M059J (cell line): ENCODE measurements at regions not wholly inside any gene's neighbourhood (a gene's known extent, or its start where the extent isn't known, plus 50 kb on each side); places are given as distances from the start of the nearest gene placed in this dataset.
A peak's percentile ranks its signal among the peaks of the same experiment; 100 is the strongest.

Source experiments
- DNase-seq: peaks from one replicate; pipeline ENCODE4 v3.0.0-alpha.2; 2012; ENCODE audit warnings: low read depth

DNA sequence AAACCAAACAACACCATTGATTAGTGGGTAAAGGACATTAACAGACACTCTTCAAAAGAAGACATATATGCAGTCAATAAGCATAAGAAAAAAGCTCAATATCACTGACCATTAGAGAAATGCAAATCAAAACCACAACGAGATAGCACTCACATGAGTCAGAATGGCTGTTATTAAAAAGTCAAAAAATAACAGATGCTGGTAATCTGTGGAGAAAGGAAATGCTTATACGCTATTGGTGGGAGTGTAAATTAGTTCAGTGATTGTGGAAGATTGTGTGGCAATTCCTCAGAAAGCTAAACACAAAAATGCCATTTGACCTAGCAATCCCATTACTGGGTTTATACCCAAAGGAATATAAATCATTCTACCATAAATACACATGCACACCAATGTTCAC is 182.6 kb downstream of the TRPC6 start:
- DNase-seq = peak; percentile 81

DNA sequence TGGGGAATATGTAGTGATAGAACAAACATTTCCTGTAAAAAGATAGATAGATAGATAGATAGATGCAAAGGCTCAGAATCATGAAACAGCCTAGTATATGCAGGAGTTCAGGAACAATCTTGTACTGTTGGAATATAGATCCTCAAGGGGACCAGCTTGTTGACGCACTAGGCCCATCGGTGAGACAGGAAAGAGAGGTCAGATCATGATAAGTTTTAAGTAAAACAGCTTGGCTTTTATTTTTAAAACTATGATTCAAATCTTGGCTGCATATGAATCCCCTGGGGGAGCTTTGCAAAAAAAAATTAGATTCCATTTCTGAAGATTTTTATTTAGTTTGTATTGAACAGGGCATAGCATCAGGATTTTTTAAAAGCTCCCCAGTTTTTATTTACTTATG is 185.8 kb downstream of the TRPC6 start:
- no peak for DNase-seq

DNA sequence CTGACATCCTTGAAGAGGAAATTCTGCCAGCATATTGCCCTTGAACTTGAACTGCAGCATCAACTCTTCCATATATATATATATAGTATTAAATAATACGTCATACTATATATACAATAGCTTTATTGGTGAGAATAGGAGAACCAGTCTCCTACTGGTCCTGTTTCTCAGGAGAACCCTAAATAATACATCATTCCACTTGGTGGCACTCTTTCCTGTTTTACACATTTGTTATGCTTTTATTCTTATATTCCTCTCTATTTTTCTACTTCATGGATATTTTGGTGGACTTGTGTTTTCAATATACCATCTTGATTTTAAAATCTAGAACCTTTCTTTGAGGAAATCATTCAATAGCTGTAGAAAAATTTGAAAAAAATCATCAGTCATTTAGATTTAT is 193.3 kb downstream of the TRPC6 start:
- DNase-seq = peak; percentile 26

DNA sequence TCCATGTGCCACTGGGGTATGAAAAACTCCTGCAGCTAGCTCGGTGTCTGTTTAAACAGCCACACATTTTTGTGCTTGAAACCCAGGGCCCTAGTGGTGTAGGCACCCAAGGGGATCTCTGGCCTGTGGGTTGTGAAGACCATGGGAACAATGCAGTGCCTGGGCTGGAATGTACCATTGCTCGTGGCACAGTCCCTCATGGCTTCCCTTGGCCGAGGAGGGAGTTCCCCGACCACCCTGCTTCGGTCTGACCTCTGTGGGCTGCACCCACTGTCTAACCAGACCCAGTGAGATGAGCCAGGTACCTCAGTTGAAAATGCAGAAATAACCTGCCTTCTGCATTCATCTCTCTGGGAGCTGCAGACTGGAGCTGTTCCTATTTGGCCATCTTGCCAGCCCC is 214.0 kb downstream of the TRPC6 start:
- DNase-seq = no peak

DNA sequence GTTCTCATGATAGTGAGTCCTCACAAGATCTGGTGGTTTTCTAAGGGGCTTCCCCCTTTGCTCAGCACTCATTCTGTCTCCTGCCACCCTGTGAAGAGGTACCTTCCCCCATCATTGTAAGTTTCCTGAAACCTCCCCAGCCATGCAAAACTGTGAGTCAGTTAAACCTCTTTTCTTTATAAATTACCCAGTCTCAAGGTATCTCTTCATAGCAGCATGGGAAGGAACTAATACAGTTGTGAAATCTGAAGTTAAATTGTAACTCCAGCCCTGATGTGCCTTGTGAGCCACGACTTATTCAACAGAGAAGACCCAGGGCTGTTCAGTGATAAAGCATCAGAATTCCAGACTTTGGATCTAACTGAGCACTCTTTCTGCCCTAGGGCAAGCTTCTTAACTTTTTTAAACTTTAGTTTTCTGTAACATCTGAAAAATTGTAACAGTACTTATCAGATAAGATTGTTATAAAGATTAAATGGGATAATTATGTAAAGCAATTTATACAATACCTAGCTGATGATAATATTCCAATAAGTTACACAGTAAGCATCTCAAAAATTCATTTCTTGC is 220.0 kb downstream of the TRPC6 start:
- DNase-seq = no peak

DNA sequence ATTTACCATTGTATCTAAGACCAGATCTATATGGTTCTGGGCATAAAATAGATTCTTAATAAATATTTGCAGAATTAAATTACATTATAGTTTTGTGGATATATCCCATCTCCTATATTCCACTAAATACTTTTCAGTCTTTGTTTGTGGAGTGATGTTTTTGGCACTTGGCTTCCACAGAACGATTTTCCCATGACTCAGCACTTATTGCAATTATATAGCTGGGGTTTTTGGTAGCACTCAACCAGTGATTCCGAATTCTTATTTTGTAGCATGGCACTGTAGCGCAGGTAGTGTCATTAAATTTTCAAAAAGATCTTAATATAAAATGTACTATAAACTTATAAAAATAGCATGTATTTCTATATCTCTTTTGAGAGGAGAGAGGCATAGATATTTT is 221.2 kb downstream of the TRPC6 start:
- no peak for DNase-seq

DNA sequence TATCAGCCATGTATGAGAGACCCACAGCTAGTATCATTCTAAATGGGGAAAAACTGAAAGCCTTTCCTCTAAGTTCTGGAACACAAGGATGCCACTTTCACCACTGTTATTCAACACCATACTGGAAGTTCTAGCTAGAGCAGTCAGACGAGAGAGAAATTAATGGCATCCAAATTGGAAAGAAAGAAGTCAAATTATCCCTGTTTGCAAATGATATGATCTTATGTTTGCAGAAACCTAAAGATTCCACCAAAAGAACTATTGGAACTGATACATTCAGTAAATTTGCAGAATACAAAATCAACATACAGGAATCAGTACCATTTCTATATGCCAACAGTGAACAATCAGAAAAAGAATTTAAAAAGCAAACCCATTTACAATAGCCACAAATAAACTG is 226.0 kb downstream of the TRPC6 start:
- no peak for DNase-seq

DNA sequence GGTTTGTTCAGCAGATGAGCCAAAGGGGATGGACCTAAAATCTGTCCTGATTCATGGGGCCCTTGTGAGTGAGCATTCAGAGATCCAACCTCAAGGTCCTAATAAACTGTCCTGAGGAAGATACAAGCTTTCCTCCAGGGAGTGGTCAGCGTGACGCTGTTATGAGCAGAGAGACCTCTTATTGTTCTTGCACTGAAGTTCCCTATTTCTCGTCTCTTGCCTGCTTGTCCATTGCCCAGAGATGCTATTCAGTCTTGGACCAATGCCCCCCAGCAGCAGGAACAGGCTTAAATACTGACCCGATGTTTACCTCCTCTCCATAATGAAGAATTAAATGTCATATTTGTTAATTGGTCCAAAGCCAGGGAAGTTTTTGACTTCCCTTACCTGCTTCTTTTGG is 225.2 kb upstream of the PGR start:
- DNase-seq = no peak

DNA sequence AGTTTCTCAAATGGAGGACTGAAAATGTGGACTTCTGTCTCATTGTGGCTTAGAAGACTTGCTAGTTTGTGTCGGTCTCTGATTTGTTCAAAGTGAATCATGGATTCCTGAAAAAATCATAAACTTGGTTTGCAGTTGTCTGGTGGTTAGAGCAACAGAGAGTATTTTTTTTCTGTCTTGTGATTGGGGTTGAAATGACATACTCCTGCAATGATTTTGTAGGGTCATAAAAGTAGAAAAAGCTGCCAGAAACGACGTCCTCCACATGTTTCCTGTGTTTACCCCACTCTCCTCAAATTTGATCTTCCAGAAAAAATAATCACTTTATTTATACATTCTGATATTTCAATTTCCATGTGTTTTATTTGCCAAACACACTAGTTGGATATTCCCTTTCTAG is 219.2 kb upstream of the PGR start:
- DNase-seq = peak; percentile 5

DNA sequence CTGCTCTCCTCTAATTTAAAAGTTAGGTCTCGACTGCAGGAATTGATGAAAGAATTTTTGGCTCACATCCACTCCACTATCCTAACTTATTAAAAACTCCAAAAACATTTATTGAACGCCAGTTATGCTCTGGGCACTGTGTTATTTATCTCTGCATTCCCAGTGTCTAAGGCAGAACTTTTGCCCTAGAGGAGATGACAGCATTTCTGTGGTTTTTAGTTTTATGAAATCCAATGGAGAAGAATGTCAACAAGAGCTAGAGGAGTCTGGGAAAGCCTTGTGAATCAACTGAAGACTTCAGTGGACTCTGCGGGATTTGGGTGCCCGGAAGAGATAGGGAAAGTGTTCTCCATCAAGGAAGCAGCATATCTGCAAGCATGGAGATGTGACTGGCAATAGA is 217.0 kb upstream of the PGR start:
- DNase-seq = peak; percentile 80

DNA sequence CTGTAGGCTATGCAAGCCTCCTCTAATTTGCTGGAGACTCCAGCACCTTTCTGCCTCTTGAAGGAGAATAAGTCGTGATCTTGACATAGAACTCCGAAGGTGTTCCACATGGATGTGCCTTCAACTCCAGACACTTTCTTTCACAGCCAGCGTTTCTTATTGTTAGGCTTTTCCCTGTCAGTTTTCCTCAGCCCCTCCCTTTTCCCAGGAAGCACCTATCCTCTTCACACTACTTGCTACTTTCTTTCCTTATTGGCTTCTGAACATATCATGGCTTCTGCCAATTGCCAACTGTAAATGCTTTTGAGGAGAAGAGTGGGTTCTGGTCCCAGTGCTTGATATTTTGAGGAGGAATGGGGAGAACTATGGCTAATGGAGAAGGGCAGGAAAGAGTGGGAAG is 216.3 kb upstream of the PGR start:
- DNase-seq = peak; percentile 7

DNA sequence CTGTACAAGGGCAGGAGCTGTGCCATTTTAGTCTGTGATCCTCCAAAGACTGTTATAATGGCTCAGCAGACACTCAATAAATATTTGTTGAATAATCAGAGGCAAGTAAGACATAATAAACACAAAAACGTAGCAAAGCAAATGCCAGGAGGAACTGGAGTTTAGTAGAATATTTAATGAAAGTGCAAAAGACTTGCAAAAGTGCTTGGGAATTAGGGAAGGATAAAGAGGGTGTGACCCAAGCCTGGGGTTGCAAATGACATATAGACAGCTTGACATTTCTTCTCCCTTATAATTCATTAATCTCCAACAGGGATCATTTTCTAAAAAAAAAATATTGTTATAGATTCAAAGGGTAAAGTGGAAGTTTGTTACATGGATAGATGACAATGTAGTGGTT is 212.7 kb upstream of the PGR start:
- no peak for DNase-seq

DNA sequence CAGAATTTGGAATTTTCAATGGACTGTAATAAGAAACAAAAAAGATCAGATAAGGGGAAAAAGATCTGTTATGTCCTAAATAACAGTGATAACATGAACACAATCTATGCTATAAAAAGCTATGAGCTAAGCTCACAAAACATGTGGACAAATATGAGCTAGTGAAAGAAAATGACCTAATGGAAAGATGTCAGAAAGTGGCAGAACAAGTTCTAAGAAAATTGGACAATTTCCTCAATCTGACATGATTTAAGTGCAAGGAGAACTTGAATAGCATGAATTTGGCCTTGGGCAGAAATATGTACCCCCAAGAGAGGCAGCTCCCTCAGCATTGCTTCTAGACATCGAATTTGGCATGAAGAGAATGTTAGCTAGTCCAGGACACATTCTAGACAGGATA is 212.0 kb upstream of the PGR start:
- DNase-seq = peak; percentile 12

DNA sequence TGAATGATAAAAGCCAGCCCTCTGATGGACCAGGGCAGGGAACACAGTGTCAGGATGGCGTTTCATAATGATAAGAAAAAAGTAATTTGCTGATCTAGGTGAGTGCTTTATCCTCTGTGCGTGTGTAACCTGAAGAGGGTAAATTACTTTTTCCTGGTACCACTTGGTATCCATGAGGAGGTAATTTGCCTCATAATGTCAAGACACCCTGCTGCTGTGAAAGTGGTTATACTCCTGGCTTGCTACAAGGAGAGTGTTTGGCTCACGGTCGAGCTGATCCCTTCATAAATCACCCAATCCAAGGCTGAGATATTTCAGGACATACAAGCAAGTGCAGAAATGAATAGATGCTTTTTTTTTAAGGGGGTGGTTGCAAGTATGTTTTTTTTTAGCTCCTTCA is 207.2 kb upstream of the PGR start:
- DNase-seq = no peak

DNA sequence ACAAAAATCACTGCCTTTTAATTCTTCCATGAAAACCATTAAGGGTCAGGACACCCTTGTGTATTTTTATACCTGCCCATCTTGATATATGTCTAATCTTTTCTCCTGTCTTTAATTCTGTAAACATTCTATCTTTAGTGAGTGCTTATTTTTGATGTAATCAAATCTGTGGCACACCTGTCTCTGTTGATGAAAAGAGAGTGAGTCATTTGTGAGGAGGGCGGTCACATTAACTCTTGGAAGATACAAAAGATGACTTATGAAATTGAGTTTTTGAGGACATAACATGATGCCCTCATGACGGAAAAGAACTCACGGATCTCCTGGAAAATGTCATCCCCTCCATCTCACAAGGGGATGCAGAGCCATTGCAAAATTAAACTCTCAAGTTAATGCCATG is 206.5 kb upstream of the PGR start:
- DNase-seq = no peak

DNA sequence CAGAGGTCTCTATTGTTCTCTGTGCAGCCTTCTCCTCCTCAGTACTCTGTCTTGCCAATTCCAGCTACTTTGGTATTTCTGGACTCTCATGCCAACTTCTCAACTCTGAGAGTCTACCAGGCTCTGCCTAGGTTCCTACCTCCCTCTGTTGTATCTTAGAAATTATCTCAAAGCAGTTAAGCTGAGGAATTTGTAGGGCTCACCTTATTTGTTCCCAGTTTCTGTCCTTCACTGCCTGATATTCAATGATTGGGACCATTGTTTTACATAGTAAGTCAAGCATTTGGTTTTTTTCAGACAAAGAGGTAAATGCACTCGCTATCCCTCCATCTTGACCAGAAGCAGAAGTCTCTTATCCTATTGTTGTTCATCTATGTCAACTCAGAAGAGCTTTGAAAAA is 205.0 kb upstream of the PGR start:
- no peak for DNase-seq

DNA sequence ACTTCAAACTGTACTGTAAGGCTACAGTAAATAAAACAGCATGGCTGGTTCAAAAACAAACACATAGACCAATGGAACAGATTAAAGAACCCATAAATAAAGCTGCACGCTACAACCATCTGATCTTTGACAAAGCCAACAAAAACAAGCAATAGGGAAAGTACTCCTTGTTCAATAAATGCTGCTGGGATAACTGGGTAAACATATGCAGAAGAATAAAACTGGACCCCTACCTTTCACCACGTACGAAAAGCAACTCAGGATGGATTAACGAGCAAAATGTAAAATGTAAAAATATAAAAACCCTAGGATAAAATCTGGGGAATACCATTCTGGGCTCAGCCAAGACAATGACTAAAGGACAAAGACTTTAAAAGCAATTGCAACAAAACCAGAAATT is 201.8 kb upstream of the PGR start:
- no peak for DNase-seq

DNA sequence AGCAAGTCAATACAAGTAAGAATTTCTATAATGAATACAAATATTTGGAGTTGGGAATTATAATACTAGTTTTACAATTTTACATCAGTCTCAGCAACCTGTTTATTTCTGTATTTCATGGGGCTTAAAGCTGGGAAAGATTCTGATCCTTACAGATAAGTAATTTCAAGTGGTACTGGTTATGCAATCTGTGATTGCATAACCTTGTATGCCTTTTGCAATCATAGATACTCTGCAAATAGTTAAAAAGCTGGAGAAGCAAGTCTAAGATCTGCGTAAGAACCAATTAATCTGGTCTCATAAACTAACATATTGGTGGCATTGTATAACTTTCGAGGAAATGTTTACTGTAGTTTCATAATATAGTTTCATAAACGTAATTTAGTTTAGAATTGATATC is 198.3 kb upstream of the PGR start:
- DNase-seq = no peak

DNA sequence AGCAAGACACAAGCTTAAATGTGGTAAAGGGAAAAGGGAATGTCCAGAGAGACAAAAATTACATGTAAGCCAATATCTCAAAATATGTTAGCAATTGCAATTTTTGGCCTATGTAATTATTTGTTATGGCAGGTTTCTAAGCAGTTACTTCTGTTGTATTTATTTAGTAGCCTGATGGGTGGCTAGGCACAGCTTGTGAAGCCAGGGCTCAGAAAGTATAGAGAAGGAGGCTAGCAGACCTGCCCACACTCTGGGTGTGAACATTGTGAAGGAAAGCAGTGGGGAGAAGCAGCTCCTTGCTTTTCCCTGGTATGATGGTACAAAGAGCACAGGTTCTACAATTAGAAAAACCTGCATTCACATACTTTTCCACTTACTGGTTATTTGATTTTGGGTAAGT is 196.5 kb upstream of the PGR start:
- no peak for DNase-seq

DNA sequence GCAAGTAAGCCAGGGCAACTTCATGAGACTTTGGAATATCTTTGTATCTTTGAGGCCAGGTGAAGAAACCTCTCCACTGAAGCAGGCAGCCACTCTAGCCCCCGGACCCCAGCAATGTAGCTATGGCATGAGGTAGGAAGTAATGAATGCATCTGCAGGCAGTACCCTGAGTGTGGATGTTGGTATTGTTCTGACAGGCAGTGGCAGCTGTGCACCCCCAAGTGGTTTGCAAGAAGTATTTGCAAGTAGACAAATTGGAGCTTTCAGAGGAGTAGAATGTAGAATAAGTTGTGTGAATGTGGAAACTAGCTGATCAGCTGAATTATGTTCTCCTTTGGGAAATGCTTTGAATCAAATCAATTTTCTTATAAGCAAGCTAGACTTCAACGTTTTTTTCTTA is 194.4 kb upstream of the PGR start:
- DNase-seq = no peak

DNA sequence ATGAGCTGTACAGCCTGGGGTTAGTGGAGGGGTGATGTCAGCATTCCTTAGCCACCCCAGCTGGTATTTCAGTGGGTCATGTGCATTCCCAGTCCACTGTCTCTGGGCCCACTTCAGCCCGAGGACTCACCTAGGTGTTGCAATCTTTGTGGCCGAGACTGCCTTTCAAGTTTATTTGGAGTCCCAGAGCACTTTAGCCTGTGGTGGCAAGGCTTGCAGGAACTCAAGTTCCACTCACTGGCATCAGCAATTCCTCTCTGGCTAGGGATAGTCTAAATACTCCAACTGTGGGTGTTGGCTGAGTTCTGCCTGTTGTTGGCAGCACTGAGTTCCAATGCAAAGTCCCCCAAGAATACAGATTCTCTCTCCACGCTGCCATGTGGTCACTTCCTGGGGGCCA is 191.6 kb upstream of the PGR start:
- DNase-seq = peak; percentile 81

DNA sequence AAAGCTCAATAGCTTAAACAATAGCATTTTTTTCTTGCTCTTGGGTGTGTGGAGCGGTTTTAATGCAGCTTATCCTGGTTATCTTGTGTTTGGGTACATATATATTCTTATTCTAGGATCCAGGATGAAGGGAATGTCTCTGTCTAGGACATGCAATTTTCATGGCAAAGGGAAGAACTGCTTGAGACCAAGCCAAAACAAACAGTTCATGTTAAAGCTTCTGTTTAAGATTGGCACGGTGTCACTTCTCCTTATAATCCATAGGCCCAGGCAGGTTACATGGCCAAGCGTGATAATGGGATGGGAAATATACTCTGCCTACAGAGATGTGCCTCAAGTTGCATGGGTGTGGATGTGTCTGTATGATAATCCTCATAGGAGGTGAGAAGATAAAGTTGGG is 177.1 kb upstream of the PGR start:
- no peak for DNase-seq

DNA sequence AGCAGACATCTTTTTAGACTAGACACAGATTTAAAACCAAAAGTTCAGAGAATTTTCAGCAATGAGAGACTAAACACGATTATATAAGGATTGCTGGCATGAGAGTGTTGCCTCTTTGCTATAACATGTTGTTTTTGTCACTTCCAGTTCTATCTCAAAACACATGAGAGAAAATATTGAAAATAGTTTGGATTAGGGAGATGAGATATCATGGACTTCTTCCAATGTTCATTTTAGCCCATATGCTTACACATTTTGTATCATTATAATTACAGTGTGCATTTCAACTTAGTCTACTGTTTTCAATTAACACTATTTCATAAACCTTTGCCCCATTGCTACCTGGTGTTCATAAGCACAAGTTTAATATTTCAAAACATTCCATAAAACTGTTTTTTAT is 175.9 kb upstream of the PGR start:
- no peak for DNase-seq

DNA sequence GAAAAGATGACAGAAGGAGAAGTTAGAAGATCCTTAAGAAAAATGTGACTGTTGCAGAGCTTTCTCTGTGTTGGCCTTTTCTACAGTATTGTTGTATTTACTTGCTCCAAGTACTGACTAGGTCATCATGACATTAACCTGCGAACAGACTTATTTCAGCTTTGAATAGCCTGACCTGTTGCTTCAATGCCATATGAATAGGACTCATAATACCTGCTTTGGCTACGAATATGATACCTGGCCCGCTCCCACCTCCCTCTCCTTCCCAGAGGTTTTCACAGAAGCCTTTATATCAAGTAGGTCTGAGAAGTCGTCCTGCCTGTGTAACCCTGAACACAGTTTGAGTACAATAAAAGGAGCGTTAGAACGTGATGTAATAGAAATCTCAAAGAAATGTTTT is 169.6 kb upstream of the PGR start:
- no peak for DNase-seq

DNA sequence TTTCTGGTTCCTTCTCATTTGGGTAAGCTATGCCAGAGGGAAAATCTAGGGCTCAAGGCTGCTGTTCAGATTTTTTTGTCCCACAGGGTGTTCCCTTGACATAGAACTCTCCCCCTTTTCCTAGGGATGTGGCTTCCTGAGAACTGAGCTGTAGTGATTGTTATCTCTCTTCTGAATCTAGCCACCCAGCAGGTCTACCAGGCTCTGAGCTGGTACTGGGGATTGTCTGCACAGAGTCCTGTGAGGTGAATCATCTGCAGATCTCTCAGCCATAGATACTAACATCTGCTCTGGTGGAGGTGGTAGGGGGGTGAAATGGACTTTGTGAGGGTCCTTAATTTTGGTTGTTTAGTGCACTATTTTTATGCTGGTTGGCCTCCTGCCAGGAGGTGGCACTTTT is 167.3 kb upstream of the PGR start:
- DNase-seq = peak; percentile 64
